Choroid plexus epithelial cell (primary cell): ENCODE measurements at regions not wholly inside any gene's neighbourhood (a gene's known extent, or its start where the extent isn't known, plus 50 kb on each side); places are given as distances from the start of the nearest gene placed in this dataset.

Experiments
- DNase-seq: peaks from one replicate; pipeline ENCODE4 v3.0.0-alpha.2; 2010; ENCODE audit warnings: low read depth
- H3K4me3 ChIP-seq: 2 replicates; pipeline ENCODE4 v1.5.1; 2011; ENCODE audit warnings: low read depth, mild to moderate bottlenecking, control low read depth, low read length, moderate library complexity
- TF ChIP-seq, protein P1 (sequence below): conservative IDR thresholded peaks from 2 replicates; pipeline ENCODE4 v1.5.1; 2011; ENCODE audit warnings: low read depth, mild to moderate bottlenecking, control low read depth, inconsistent platforms, low read length, moderate library complexity

DNA sequence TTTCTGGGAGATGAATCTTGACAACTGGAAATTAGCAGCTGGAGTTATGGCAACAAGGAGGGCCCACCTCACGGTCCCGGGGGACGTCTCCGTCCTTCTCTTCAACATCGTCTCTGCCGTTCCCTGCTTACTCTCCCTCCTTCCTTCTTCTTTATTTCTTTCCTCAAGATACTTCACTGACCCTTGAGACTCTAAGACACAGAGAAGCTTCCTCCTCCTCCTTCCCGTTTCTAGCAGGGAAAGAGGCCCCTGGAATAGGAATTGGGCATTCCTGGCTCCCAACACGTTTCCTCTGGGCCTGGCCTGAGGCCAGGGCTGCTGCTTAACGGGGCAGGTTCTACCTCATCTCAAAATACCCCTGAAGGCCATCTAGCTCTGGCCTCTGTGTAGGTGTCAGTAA, 189.9 kb upstream of the GMDS start:
- TF ChIP-seq, protein P1, sequence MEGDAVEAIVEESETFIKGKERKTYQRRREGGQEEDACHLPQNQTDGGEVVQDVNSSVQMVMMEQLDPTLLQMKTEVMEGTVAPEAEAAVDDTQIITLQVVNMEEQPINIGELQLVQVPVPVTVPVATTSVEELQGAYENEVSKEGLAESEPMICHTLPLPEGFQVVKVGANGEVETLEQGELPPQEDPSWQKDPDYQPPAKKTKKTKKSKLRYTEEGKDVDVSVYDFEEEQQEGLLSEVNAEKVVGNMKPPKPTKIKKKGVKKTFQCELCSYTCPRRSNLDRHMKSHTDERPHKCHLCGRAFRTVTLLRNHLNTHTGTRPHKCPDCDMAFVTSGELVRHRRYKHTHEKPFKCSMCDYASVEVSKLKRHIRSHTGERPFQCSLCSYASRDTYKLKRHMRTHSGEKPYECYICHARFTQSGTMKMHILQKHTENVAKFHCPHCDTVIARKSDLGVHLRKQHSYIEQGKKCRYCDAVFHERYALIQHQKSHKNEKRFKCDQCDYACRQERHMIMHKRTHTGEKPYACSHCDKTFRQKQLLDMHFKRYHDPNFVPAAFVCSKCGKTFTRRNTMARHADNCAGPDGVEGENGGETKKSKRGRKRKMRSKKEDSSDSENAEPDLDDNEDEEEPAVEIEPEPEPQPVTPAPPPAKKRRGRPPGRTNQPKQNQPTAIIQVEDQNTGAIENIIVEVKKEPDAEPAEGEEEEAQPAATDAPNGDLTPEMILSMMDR, result no peak
- no peak for DNase-seq
- no peak overlapping the region for H3K4me3 ChIP-seq

DNA sequence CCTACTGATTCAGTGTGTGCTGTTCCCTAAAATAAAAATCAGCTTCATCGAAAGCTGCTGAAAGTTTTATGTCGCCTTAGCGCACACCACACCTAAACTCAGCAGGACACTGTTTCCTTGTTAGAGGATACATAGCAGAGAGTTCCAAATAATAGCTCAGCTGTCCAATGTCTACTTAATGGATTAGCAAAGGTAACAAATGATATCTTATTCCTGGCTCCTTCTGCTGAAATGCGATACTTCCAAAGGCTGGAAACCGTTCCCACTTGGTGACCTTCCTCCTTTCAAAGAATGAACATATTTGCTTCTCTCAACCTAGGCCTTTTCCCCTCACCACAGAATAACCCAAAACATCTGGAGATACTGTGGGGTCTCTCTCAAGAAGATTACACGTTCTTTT, 189.5 kb upstream of the GMDS start:
- TF ChIP-seq, protein P1, result no peak
- H3K4me3 ChIP-seq, result no peak overlapping the region
- DNase-seq, result no peak

DNA sequence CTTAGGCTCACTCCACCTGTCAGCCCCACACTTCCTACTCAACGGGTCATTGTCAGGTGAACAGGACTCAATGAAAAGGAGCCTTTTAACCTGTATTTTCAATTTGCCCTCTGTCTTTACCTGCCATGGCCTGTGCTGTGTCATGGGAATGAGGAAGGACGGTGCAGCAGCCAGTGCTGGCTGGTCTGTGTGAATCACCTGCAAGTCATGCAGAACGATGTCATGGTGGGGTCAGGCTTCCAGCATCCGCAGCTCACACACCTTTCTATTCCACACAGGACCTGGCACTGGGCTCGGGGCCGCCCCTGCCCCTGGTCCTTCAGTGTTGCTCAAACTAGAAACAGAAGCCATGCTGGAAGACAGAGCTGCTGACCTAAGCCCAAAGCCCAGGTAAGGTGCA, 188.7 kb upstream of the GMDS start:
- no peak for DNase-seq
- TF ChIP-seq, protein P1, result no peak
- H3K4me3 ChIP-seq, result no peak overlapping the region

DNA sequence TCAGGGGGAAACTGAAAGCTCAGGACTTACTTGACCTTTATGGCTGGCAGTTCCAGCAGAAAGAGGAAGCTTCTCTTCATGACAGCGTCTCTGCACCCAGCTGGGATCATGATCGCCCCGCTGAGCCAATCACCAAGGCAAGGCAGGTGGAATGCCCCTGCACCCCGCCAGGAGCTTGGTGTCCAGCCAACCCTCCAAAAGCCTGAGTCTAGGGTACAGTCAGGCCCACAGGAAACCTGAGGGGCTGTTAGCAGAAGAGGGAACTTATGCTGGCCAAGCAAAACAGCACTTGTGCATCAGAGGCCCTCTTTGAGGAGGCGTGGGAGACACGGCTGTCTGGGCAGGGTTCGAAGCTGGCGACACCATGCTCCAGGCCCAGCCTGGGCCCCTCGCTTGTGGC, 188.3 kb upstream of the GMDS start:
- H3K4me3 ChIP-seq, result no peak overlapping the region
- DNase-seq, result no peak
- TF ChIP-seq, protein P1, result no peak

DNA sequence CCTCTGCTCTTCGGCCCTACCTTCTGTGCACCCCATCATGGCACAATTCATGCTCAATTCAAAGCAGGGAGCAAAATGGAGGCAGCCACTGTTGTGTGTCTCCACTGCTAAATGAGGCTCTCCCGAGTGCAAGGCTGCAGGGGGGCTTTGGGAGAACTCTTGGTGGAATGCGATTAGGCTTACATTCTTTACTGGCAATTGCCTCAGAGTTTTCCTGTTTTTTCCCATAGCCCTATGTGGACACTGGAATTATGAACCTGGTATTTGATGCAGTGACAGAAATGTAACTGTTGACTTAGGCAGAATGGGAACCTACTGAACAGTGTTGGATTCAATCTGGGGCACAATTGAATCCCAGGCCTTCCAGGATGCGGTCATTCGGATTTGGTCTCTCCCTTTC, 187.9 kb upstream of the GMDS start:
- H3K4me3 ChIP-seq, result no peak overlapping the region
- DNase-seq, result no peak
- TF ChIP-seq, protein P1, result no peak

DNA sequence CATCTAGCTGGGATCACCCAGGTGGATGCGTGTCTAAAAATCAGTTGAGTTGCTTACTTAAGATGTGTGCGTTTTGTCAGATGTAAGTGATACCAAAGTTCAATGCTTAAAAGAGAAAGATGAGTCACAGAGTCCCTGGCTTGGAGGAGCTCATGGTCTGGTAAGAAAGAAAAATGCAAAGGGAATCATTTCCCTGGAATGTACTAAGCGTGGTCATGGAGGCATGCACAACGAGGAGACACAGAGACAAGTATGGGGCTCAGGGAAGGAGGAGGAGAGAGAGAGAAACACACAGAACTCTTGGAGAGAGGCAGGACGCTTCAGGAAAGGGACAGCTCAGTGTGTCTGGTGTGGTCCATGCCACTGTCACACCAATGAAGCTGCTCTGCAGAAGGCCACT, 186.9 kb upstream of the GMDS start:
- no peak overlapping the region for H3K4me3 ChIP-seq
- TF ChIP-seq, protein P1, result no peak
- DNase-seq, result peak; percentile 94

DNA sequence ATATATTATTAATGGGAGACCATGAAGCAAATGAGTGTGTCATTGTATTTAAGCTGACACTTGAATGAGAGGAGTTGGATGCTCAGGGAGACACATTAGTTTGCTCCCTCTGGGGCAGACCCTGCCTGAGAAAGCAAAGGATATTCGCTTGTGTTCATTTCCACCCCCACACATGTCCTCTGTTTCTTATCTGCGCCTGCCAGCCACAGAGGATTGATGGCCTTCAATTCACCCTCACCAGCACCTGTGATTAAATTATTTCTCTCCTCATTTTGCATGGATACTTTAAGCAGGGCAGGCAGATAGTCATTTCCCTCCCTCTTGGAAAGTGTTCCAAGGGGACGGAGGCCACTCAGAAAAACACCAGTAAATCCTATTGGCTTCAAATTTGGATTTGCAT, 185.2 kb upstream of the GMDS start:
- TF ChIP-seq, protein P1, result no peak
- H3K4me3 ChIP-seq, result no peak overlapping the region
- no peak for DNase-seq
